Loucy (cell line): ENCODE measurements at regions not wholly inside any gene's neighbourhood (a gene's known extent, or its start where the extent isn't known, plus 50 kb on each side); places are given as distances from the start of the nearest gene placed in this dataset.

Experiments
- H2AFZ ChIP-seq: fragments of 200-600 bp; sonication (generic); 2 replicates; pipeline ENCODE4 v1.6.0; 2016; ENCODE audit warnings: antibody characterized with exemption, mild to moderate bottlenecking, low read length, moderate library complexity
- H3F3A ChIP-seq: fragments of 200-600 bp; 2 replicates; pipeline ENCODE4 v1.6.0; 2016; ENCODE audit warnings: antibody characterized with exemption, low read depth, mild to moderate bottlenecking
- H3K27me3 ChIP-seq: fragments of 200-600 bp; sonication (generic); 2 replicates; pipeline ENCODE4 v1.6.1; 2014; ENCODE audit warnings: low read length, mild to moderate bottlenecking; ENCODE audit not compliant: insufficient read depth, poor library complexity, severe bottlenecking
- H3K36me3 ChIP-seq: fragments of 200-600 bp; sonication (generic); 2 replicates; pipeline ENCODE4 v1.6.1; 2016; ENCODE audit warnings: low read length; ENCODE audit not compliant: insufficient read depth
- H3K4me1 ChIP-seq: fragments of 200-600 bp; sonication (generic); 2 replicates; pipeline ENCODE4 v1.5.1; 2014; ENCODE audit warnings: low read length, mild to moderate bottlenecking; ENCODE audit not compliant: insufficient read depth, poor library complexity, severe bottlenecking
- H3K4me2 ChIP-seq: fragments of 200-600 bp; sonication (generic); 2 replicates; pipeline ENCODE4 v1.6.0; 2014; ENCODE audit warnings: antibody characterized with exemption, low read length, low read depth, mild to moderate bottlenecking; ENCODE audit not compliant: poor library complexity, severe bottlenecking
- H3K4me3 ChIP-seq: fragments of 200-600 bp; sonication (generic); 2 replicates; pipeline ENCODE4 v1.5.1; 2014; ENCODE audit warnings: low read length, mild to moderate bottlenecking, mixed read lengths; ENCODE audit not compliant: poor library complexity, severe bottlenecking
- H3K79me2 ChIP-seq: fragments of 200-600 bp; sonication (generic); 2 replicates; pipeline ENCODE4 v1.6.1; 2014; ENCODE audit warnings: low read length; ENCODE audit not compliant: insufficient read depth
- H3K9ac ChIP-seq: fragments of 200-600 bp; sonication (generic); 2 replicates; pipeline ENCODE4 v1.6.0; 2014; ENCODE audit warnings: mild to moderate bottlenecking, low read depth, low read length, moderate library complexity; ENCODE audit not compliant: poor library complexity, severe bottlenecking
- H3K9me2 ChIP-seq: fragments of 200-600 bp; sonication (generic); replicated peaks from 2 replicates; pipeline ENCODE4 v1.6.1; 2016; ENCODE audit warnings: low read depth, low read length, mixed read lengths
- H3K9me3 ChIP-seq: fragments of 200-600 bp; sonication (generic); 2 replicates; pipeline ENCODE4 v1.6.1; 2014; ENCODE audit warnings: mild to moderate bottlenecking, antibody characterized with exemption, low read length, low read depth; ENCODE audit not compliant: insufficient read depth
- H4K20me1 ChIP-seq: fragments of 200-600 bp; sonication (generic); 2 replicates; pipeline ENCODE4 v1.6.0; 2014; ENCODE audit warnings: antibody characterized with exemption, low read length, mild to moderate bottlenecking; ENCODE audit not compliant: insufficient read depth, poor library complexity, severe bottlenecking
- EZH2phosphoT487 ChIP-seq: fragments of 200-600 bp; IDR thresholded peaks from 2 replicates; pipeline ENCODE4 v1.6.1; 2018; ENCODE audit warnings: antibody characterized with exemption, mild to moderate bottlenecking, moderate library complexity, borderline replicate concordance
- TF ChIP-seq, protein P1 (sequence below): fragments of 200-600 bp; sonication (generic); conservative IDR thresholded peaks from 2 replicates; pipeline ENCODE4 v1.5.1; 2014; ENCODE audit warnings: mild to moderate bottlenecking, antibody characterized with exemption, low read length

DNA sequence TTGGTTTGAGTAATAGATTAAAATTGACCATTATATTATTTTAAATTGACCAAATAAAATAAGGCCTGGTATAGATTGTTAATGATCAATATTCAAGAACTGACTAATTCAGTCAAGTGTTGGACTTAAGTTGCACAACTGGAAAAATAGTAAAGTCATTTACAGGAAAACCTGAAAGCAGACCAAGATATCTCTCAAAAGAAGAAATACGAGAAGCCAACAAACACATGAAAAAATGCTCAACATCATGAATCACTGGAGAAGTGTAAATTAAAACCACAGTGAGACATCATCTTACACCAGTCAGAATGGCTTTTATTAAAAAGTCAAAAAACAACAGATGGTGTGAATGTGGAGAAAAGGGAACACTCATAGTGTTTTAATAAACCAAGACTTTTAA lies 80.4 kb upstream of the MALRD1 start:
- no peak overlapping the region for H3K9ac ChIP-seq
- H3K4me1 ChIP-seq = no peaks in the 10 kb centered on the region
- no peaks in the 10 kb centered on the region for H3K9me3 ChIP-seq
- TF ChIP-seq, protein P1, sequence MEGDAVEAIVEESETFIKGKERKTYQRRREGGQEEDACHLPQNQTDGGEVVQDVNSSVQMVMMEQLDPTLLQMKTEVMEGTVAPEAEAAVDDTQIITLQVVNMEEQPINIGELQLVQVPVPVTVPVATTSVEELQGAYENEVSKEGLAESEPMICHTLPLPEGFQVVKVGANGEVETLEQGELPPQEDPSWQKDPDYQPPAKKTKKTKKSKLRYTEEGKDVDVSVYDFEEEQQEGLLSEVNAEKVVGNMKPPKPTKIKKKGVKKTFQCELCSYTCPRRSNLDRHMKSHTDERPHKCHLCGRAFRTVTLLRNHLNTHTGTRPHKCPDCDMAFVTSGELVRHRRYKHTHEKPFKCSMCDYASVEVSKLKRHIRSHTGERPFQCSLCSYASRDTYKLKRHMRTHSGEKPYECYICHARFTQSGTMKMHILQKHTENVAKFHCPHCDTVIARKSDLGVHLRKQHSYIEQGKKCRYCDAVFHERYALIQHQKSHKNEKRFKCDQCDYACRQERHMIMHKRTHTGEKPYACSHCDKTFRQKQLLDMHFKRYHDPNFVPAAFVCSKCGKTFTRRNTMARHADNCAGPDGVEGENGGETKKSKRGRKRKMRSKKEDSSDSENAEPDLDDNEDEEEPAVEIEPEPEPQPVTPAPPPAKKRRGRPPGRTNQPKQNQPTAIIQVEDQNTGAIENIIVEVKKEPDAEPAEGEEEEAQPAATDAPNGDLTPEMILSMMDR = no peak
- TF ChIP-seq EZH2phosphoT487 = no peak
- H2AFZ ChIP-seq = no peak overlapping the region
- no peaks in the 10 kb centered on the region for H3K36me3 ChIP-seq
- no peaks in the 10 kb centered on the region for H3F3A ChIP-seq
- no peaks in the 10 kb centered on the region for H3K27me3 ChIP-seq
- H3K9me2 ChIP-seq = no peaks in the 10 kb centered on the region
- H3K4me3 ChIP-seq = no peak overlapping the region
- no peak overlapping the region for H3K4me2 ChIP-seq
- no peaks in the 10 kb centered on the region for H4K20me1 ChIP-seq
- no peaks in the 10 kb centered on the region for H3K79me2 ChIP-seq

DNA sequence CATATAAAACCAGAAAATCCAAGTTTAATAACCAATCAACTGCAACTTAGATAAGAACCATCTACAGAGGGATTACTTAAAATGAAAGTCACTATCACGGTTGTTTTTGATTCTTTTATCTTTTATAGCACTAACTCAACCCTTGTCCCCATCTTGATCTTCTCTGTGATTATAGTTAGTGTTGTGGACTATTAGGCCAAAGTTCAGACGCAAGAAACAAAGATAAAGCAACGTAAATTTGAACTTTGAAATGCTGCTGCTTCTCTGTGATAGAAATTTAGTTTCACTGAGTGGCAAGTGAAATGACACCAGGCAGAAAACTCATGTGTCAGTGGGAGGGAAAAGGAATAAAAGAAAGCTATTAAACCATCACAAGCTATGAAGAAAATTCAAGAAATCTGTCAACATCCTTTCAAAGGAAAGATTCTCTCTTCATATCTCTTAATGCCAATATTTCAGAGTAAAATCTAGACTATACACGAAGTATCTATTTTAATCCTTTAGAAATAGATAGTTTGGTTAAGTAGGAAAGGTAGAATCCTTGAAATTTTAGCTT lies 71.8 kb upstream of the MALRD1 start:
- Histone ChIP-seq H3F3A (no peaks in the 10 kb centered on the region), H3K4me2 (no peak overlapping the region), H3K79me2 (no peaks in the 10 kb centered on the region), H3K4me1 (no peaks in the 10 kb centered on the region), H3K9me3 (no peaks in the 10 kb centered on the region), H3K36me3 (no peaks in the 10 kb centered on the region), H3K9ac (no peak overlapping the region), H3K27me3 (no peaks in the 10 kb centered on the region), H3K9me2 (no peaks in the 10 kb centered on the region), H2AFZ (no peak overlapping the region), H4K20me1 (no peaks in the 10 kb centered on the region), H3K4me3 (no peak overlapping the region)
- TF ChIP-seq, protein P1 = no peak
- no peak for TF ChIP-seq EZH2phosphoT487

DNA sequence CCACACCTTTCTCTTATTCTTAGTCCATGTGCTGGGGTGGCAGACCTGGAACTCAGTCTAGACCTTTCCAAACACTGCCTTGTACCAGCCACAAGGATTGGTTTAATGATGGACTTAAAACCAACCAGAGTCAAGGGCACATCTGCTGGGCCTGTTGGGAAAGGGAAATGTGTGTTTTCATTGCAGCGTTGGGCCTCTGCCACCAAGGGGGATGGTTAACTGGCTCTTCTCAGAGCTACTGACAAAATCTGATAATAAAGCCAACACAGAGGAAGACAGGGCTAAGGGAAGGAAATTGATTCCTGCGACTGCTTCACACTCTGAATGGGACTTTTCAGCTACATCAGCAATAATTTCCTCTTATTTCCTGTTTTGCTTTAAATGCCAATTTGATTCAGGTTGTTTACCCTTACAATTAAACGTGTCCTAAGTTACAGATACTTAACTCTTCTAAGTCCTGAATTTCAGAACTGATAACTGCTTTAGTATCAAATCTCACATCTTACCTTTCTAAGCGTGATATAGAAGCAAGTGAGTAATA lies 68.4 kb upstream of the MALRD1 start:
- Histone ChIP-seq H3K4me1 (no peaks in the 10 kb centered on the region), H3K79me2 (no peaks in the 10 kb centered on the region), H3F3A (no peaks in the 10 kb centered on the region), H2AFZ (no peak overlapping the region), H3K4me2 (no peak overlapping the region), H3K4me3 (no peak overlapping the region), H3K9me3 (no peaks in the 10 kb centered on the region), H3K36me3 (no peaks in the 10 kb centered on the region), H3K27me3 (no peaks in the 10 kb centered on the region), H3K9ac (no peak overlapping the region), H4K20me1 (no peaks in the 10 kb centered on the region), H3K9me2 (no peaks in the 10 kb centered on the region)
- no peak for TF ChIP-seq EZH2phosphoT487
- TF ChIP-seq, protein P1 = no peak
